Lower leg skin (tissue), 3 donors: ENCODE measurements at regions not wholly inside any gene's neighbourhood (a gene's known extent, or its start where the extent isn't known, plus 50 kb on each side); places are given as distances from the start of the nearest gene placed in this dataset.

Experiments used
- POLR2A ChIP-seq, 2 donors: fragments of 450-650 bp; IDR thresholded peaks; one replicate each; pipeline ENCODE4 v1.6.1; 2016 to 2017; ENCODE audit warnings: antibody characterized with exemption in 2 of 2, mild to moderate bottlenecking in 1 of 2, moderate library complexity in 1 of 2
- TF ChIP-seq, protein P1 (sequence below), 3 donors: fragments of 450-650 bp; IDR thresholded peaks; one replicate each; pipeline ENCODE4 v1.5.1; 2016; ENCODE audit warnings: antibody characterized with exemption in 3 of 3, mild to moderate bottlenecking in 3 of 3, moderate library complexity in 2 of 3

DNA sequence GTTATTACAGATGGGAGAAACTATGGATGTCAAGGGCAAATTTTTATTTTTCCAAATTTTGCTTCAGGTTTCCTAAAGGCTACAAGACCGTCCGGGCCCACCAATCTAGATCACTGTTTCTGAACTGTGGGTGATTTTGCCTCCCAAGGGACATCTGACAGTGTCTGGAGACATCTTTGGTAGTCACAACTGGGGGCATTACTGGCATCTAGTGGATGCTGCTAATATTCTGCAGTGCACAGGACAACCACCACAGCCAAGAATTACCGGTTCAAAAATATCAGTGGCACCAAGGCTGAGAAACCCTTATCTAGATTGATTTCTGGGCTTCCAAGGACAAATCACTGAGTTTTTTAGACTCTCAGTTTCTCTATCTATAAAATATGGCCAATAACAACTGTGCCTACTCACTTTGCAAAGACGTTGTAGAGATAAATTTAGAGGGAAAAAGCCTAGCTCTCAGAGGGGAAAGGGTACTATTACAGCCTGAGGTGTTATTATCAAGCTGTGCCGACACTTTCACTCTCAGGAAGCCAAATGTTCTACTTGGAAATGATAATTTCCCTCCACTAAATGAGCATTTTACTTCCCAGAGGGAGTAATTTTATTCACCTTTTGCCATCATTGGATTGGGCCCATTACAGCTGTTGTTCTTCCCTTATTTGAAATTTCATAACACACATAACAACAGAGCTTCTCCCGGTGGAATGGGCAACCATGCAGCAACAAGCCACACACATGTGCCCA lies 442.1 kb downstream of the CENPC start:
- TF ChIP-seq, protein P1, sequence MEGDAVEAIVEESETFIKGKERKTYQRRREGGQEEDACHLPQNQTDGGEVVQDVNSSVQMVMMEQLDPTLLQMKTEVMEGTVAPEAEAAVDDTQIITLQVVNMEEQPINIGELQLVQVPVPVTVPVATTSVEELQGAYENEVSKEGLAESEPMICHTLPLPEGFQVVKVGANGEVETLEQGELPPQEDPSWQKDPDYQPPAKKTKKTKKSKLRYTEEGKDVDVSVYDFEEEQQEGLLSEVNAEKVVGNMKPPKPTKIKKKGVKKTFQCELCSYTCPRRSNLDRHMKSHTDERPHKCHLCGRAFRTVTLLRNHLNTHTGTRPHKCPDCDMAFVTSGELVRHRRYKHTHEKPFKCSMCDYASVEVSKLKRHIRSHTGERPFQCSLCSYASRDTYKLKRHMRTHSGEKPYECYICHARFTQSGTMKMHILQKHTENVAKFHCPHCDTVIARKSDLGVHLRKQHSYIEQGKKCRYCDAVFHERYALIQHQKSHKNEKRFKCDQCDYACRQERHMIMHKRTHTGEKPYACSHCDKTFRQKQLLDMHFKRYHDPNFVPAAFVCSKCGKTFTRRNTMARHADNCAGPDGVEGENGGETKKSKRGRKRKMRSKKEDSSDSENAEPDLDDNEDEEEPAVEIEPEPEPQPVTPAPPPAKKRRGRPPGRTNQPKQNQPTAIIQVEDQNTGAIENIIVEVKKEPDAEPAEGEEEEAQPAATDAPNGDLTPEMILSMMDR (IDR thresholded peaks at IDR 0.05): no peak
- TF ChIP-seq POLR2A (IDR thresholded peaks at IDR 0.05): no peak
